Stomach (tissue), 8 donors: ENCODE measurements at regions not wholly inside any gene's neighbourhood (a gene's known extent, or its start where the extent isn't known, plus 50 kb on each side); places are given as distances from the start of the nearest gene placed in this dataset.

Experiments used
- DNase-seq, 2 donors: peaks; one replicate each; pipeline versions ENCODE4 v3.0.0 to v3.0.0-alpha.2; 2013 to 2019
- H3K27ac ChIP-seq, 5 donors: fragments of 200-600 bp in 4 of 5; sonication (generic) in 4 of 5; one replicate each; pipeline ENCODE4 v1.5.1; 2013 to 2019; ENCODE audit warnings: mild to moderate bottlenecking in 1 of 5, moderate library complexity in 1 of 5
- H3K27me3 ChIP-seq, 3 donors: fragments of 200-600 bp; sonication (generic); one replicate each; pipeline ENCODE4 v1.5.1; 2017 to 2019; ENCODE audit warnings: mixed run types in 1 of 3
- H3K36me3 ChIP-seq, 4 donors: fragments of 200-600 bp; sonication (generic); 1 replicate in 3 of 4; 2 replicates in 1 of 4; pipeline ENCODE4 v1.5.1; 2016 to 2019
- H3K4me1 ChIP-seq, 4 donors: fragments of 200-600 bp; sonication (generic); one replicate each; pipeline ENCODE4 v1.5.1; 2016 to 2019
- H3K4me3 ChIP-seq, 4 donors: fragments of 200-600 bp; sonication (generic) in 3 of 4; one replicate each; pipeline ENCODE4 v1.5.1; 2016 to 2019; ENCODE audit warnings: mild to moderate bottlenecking in 1 of 4
- H3K9me3 ChIP-seq, 4 donors: fragments of 200-600 bp; sonication (generic); one replicate each; pipeline ENCODE4 v1.5.1; 2016 to 2019
- EP300 ChIP-seq: sonication (generic); formaldehyde crosslinking; IDR thresholded peaks from one replicate; pipeline ENCODE4 v1.6.1; 2017; ENCODE audit warnings: antibody characterized with exemption
- POLR2A ChIP-seq, 4 donors: fragments of 450-650 bp; IDR thresholded peaks; one replicate each; pipeline ENCODE4 v1.6.1; 2016; ENCODE audit warnings: antibody characterized with exemption in 4 of 4, control low read depth in 2 of 4, mild to moderate bottlenecking in 1 of 4, moderate library complexity in 1 of 4
- POLR2AphosphoS5 ChIP-seq, 3 donors: sonication (generic); formaldehyde crosslinking; IDR thresholded peaks; one replicate each; pipeline ENCODE4 v1.6.1; 2016; ENCODE audit warnings: antibody characterized with exemption in 3 of 3
- WGBS, 5 donors: extraction: QIAGEN DNeasy Blood & Tissue Kit in 3 of 5; methylation state at CpG; one replicate each; pipeline versions ENCODE4 v1.1.5 to v1.1.7; 2013 to 2018; 5-methylcytosine and 5-hydroxymethylcytosine counted together
- intact Hi-C: fragments of 100-400 bp; cut with DNase I; formaldehyde crosslinking; loops from one replicate; pipeline ENCODE4 v1.15.1; 2023; ENCODE audit warnings: low total_unique reads
- TF ChIP-seq, protein P1 (sequence below), 7 experiments: fragments of 450-650 bp in 4 of 7; fragments of 200-600 bp in 3 of 7; sonication (generic) in 3 of 7; IDR thresholded peaks; one replicate each; pipeline ENCODE4 v1.5.1; 2016 to 2019; ENCODE audit warnings: antibody characterized with exemption in 7 of 7, control low read depth in 2 of 7, mild to moderate bottlenecking in 1 of 7
- donor health status: healthy with polysubstance abuse.
- donor health status: Bipolar disorder and iron deficiency.
- donor health status: healthy.

GRCh38 chr12:46105735-46106134 is 115.4 kb upstream of the SCAF11 start:
- Histone ChIP-seq H3K9me3 (no peaks in the 10 kb centered on the region), H3K27ac (no peak overlapping the region), H3K27me3 (no peaks in the 10 kb centered on the region), H3K36me3 (no peaks in the 10 kb centered on the region), H3K4me3 (no peak overlapping the region), H3K4me1 (no peaks in the 10 kb centered on the region)
- DNase-seq = no peak
- 86 to 95% (median 92%) methylated on average over 2 of the region's 2 CpGs for WGBS, 5 donors
- intact Hi-C loops = no loop called here
- TF ChIP-seq POLR2A (IDR thresholded peaks at IDR 0.05) (no peak), EP300 (no peak), POLR2AphosphoS5 (IDR thresholded peaks at IDR 0.05) (no peak)
- TF ChIP-seq, protein P1, sequence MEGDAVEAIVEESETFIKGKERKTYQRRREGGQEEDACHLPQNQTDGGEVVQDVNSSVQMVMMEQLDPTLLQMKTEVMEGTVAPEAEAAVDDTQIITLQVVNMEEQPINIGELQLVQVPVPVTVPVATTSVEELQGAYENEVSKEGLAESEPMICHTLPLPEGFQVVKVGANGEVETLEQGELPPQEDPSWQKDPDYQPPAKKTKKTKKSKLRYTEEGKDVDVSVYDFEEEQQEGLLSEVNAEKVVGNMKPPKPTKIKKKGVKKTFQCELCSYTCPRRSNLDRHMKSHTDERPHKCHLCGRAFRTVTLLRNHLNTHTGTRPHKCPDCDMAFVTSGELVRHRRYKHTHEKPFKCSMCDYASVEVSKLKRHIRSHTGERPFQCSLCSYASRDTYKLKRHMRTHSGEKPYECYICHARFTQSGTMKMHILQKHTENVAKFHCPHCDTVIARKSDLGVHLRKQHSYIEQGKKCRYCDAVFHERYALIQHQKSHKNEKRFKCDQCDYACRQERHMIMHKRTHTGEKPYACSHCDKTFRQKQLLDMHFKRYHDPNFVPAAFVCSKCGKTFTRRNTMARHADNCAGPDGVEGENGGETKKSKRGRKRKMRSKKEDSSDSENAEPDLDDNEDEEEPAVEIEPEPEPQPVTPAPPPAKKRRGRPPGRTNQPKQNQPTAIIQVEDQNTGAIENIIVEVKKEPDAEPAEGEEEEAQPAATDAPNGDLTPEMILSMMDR (IDR thresholded peaks at IDR 0.05) = no peak

DNA sequence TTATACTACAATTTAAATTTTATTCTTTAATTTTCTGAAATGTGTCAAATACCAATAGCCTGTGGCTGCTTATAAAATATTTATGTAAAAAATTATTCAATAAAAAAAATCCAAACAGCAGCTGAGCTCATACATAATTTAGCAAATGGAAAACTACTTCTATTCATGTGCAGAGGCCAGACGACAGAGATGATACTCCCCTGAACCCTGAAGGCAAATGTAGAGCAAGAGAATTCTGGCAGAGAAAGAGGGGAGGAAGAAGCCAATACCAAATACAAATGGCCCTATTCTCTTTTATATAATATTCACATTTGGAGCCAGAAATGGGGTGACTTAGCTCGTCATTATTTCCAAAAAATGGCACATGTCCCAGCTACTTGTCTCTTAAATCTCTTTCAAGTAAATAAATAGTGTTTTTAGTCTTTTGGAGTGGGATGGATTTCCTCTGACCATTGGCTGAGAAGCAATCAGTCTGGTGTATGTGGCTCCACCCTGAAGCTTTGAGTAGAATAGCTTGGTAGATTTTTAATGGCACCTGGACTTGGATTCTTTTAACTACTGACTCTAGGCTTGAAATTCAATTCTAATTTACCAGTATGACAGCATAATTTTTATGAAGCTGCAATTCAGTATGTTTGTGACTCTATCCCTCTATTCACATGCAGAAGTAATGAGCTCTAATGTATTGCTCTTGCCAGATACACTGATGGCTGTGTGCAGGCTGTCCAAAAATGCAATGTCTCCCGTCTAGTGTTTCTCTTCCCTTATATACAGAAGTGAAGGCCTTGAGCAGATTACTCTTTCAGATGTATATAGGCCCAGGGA is 113.4 kb upstream of the SCAF11 start:
- peak in 1 of 2 donors; percentile 11 for DNase-seq
- Histone ChIP-seq H3K27ac (no peak overlapping the region), H3K4me3 (no peak overlapping the region), H3K4me1 (no peaks in the 10 kb centered on the region), H3K27me3 (no peaks in the 10 kb centered on the region), H3K36me3 (no peaks in the 10 kb centered on the region), H3K9me3 (no peaks in the 10 kb centered on the region)
- 50 to 69% (median 63%) methylated on average over 3 of the region's 3 CpGs for WGBS, 5 donors
- TF ChIP-seq POLR2AphosphoS5 (IDR thresholded peaks at IDR 0.05) (no peak), POLR2A (IDR thresholded peaks at IDR 0.05) (no peak), EP300 (no peak)
- TF ChIP-seq, protein P1 (IDR thresholded peaks at IDR 0.05) = no peak
- intact Hi-C loops = no loop called here

GRCh38 chr12:46101485-46101869 is 111.1 kb upstream of the SCAF11 start:
- intact Hi-C loops = no loop called here
- no peak for DNase-seq
- 63 to 78% (median 69%) methylated on average over 4 of the region's 4 CpGs for whole genome bisulfite sequencing, 5 donors
- Histone ChIP-seq H3K36me3 (no peaks in the 10 kb centered on the region), H3K9me3 (peaks cover 0 to 4% (median 0%) of the 10 kb centered on the region in 4 donors), H3K27me3 (no peaks in the 10 kb centered on the region), H3K4me1 (no peaks in the 10 kb centered on the region), H3K27ac (no peak overlapping the region), H3K4me3 (no peak overlapping the region)
- TF ChIP-seq, protein P1 (IDR thresholded peaks at IDR 0.05) = no peak
- TF ChIP-seq POLR2AphosphoS5 (IDR thresholded peaks at IDR 0.05) = no peak
- TF ChIP-seq EP300 = no peak
- TF ChIP-seq POLR2A (IDR thresholded peaks at IDR 0.05) = no peak

GRCh38 chr12:46100551-46101484 is 110.4 kb upstream of the SCAF11 start:
- DNase-seq = peak in 1 of 2 donors; percentile 36
- H3K4me1 ChIP-seq = no peaks in the 10 kb centered on the region
- H3K27ac ChIP-seq = no peak overlapping the region
- 67 to 78% (median 72%) methylated on average over 6 of the region's 6 CpGs for WGBS, 5 donors
- no peak for TF ChIP-seq POLR2AphosphoS5 (IDR thresholded peaks at IDR 0.05)
- TF ChIP-seq, protein P1 (IDR thresholded peaks at IDR 0.05) = no peak
- TF ChIP-seq POLR2A (IDR thresholded peaks at IDR 0.05) = no peak
- TF ChIP-seq EP300 = no peak
- no peak overlapping the region for H3K4me3 ChIP-seq
- intact Hi-C loops = no loop called here
- peaks cover 0 to 4% (median 0%) of the 10 kb centered on the region in 4 donors for H3K9me3 ChIP-seq
- H3K36me3 ChIP-seq = no peaks in the 10 kb centered on the region
- H3K27me3 ChIP-seq = no peaks in the 10 kb centered on the region
